ENCODE measurements at regions not wholly inside any gene's neighbourhood (a gene's known extent, or its start where the extent isn't known, plus 50 kb on each side); places are given as distances from the start of the nearest gene placed in this dataset.

- no peak for TF ChIP-seq POLR2A (IDR thresholded peaks at IDR 0.05)
- TF ChIP-seq, protein P1, sequence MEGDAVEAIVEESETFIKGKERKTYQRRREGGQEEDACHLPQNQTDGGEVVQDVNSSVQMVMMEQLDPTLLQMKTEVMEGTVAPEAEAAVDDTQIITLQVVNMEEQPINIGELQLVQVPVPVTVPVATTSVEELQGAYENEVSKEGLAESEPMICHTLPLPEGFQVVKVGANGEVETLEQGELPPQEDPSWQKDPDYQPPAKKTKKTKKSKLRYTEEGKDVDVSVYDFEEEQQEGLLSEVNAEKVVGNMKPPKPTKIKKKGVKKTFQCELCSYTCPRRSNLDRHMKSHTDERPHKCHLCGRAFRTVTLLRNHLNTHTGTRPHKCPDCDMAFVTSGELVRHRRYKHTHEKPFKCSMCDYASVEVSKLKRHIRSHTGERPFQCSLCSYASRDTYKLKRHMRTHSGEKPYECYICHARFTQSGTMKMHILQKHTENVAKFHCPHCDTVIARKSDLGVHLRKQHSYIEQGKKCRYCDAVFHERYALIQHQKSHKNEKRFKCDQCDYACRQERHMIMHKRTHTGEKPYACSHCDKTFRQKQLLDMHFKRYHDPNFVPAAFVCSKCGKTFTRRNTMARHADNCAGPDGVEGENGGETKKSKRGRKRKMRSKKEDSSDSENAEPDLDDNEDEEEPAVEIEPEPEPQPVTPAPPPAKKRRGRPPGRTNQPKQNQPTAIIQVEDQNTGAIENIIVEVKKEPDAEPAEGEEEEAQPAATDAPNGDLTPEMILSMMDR (IDR thresholded peaks at IDR 0.05), result no peak
- TF ChIP-seq EP300 (IDR thresholded peaks at IDR 0.05), result no peak
Measured at GRCh38 chr17:77736199-77736585, 222.3 kb upstream of the TNRC6C start.
